Osteoblast (primary cell): ENCODE measurements at regions not wholly inside any gene's neighbourhood (a gene's known extent, or its start where the extent isn't known, plus 50 kb on each side); places are given as distances from the start of the nearest gene placed in this dataset.

ENCODE experiments used
- DNase-seq: peaks from one replicate; pipeline ENCODE4 v3.0.0; 2011; ENCODE audit warnings: low spot score, mixed read lengths; ENCODE audit not compliant: insufficient read length; ENCODE audit errors: missing footprints
- H2AFZ ChIP-seq: 2 replicates; pipeline ENCODE4 v1.6.0; 2011; ENCODE audit warnings: mild to moderate bottlenecking, low read length
- H3K27ac ChIP-seq: 2 replicates; pipeline ENCODE4 v1.5.1; 2011; ENCODE audit warnings: mild to moderate bottlenecking, low read depth, low read length, moderate library complexity
- H3K27me3 ChIP-seq: 2 replicates; pipeline ENCODE4 v1.6.0; 2012; ENCODE audit warnings: mild to moderate bottlenecking, control low read depth, inconsistent platforms, low read length, moderate library complexity; ENCODE audit not compliant: insufficient read depth
- H3K36me3 ChIP-seq: 2 replicates; pipeline ENCODE4 v1.5.1; 2011; ENCODE audit warnings: mild to moderate bottlenecking, low read length, control low read depth, moderate library complexity; ENCODE audit not compliant: insufficient read depth
- H3K4me1 ChIP-seq: 2 replicates; pipeline ENCODE4 v1.5.1; 2011; ENCODE audit warnings: mild to moderate bottlenecking, low read length, control low read depth, moderate library complexity; ENCODE audit not compliant: insufficient read depth
- H3K4me2 ChIP-seq: 2 replicates; pipeline ENCODE4 v1.6.0; 2011; ENCODE audit warnings: mild to moderate bottlenecking, low read length; ENCODE audit not compliant: insufficient read depth
- H3K4me3 ChIP-seq: fragments of 200-600 bp; sonication (generic); 3 replicates; pipeline ENCODE4 v1.5.1; 2012; ENCODE audit warnings: mild to moderate bottlenecking, low read length, inconsistent platforms; ENCODE audit not compliant: insufficient read depth
- H3K79me2 ChIP-seq: 2 replicates; pipeline ENCODE4 v1.6.0; 2012; ENCODE audit warnings: mild to moderate bottlenecking, low read length, control low read depth, inconsistent platforms; ENCODE audit not compliant: insufficient read depth
- H3K9me3 ChIP-seq: 2 replicates; pipeline ENCODE4 v1.5.1; 2011; ENCODE audit warnings: low read depth, low read length, control low read depth
- H4K20me1 ChIP-seq: 2 replicates; pipeline ENCODE4 v1.6.0; 2012; ENCODE audit warnings: mild to moderate bottlenecking, low read length, control low read depth; ENCODE audit not compliant: insufficient read depth
- TF ChIP-seq, protein P1 (sequence below): IDR thresholded peaks from 2 replicates; pipeline ENCODE4 v1.5.1; 2011; ENCODE audit warnings: mild to moderate bottlenecking, low read depth, low read length, moderate library complexity; ENCODE audit errors: extremely low read depth

DNA sequence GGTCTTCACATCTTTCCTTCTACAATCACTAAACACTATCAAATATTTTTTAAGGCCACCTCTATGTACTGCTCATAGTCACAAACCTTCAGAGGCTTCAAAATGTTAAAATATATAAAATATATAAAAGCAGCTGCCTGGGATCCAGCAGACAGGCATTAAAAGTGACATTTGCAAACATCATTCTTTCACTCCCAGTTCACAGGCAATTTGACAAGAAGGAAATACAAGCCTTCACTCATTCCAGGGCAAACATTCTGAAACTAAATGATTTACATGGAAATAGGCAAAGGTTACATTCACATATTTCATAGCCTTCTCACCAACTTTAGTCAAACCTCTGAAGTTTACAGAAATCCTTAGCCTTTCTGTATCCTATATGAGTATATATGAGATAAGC is 266.3 kb downstream of the TBL1XR1 start:
- Histone ChIP-seq H3K4me3 (no peak overlapping the region), H3K36me3 (no peaks in the 10 kb centered on the region), H3K27ac (no peak overlapping the region), H3K4me1 (no peaks in the 10 kb centered on the region), H3K27me3 (no peaks in the 10 kb centered on the region), H4K20me1 (no peaks in the 10 kb centered on the region), H3K9me3 (no peaks in the 10 kb centered on the region), H3K4me2 (no peak overlapping the region), H2AFZ (no peak overlapping the region), H3K79me2 (no peaks in the 10 kb centered on the region)
- TF ChIP-seq, protein P1, sequence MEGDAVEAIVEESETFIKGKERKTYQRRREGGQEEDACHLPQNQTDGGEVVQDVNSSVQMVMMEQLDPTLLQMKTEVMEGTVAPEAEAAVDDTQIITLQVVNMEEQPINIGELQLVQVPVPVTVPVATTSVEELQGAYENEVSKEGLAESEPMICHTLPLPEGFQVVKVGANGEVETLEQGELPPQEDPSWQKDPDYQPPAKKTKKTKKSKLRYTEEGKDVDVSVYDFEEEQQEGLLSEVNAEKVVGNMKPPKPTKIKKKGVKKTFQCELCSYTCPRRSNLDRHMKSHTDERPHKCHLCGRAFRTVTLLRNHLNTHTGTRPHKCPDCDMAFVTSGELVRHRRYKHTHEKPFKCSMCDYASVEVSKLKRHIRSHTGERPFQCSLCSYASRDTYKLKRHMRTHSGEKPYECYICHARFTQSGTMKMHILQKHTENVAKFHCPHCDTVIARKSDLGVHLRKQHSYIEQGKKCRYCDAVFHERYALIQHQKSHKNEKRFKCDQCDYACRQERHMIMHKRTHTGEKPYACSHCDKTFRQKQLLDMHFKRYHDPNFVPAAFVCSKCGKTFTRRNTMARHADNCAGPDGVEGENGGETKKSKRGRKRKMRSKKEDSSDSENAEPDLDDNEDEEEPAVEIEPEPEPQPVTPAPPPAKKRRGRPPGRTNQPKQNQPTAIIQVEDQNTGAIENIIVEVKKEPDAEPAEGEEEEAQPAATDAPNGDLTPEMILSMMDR = no peak
- no peak for DNase-seq

DNA sequence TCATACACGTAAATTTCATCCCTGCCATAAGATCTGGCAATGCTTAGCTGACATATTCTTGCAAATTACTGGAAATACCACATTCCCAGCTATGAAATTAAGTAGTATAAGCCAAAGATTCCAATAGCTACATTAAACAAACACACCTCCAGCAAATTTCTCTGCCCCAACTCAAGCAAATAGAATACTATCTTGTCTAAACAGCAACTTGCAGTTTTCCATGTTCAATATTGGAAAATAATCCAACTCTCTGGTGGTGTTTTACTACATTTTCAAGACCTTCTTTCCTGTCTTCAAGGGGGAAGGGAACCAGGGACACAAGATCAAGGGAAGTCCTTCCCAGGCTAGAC is 268.7 kb downstream of the TBL1XR1 start:
- Histone ChIP-seq H3K36me3 (no peaks in the 10 kb centered on the region), H2AFZ (no peak overlapping the region), H3K9me3 (no peaks in the 10 kb centered on the region), H4K20me1 (no peaks in the 10 kb centered on the region), H3K27ac (no peak overlapping the region), H3K27me3 (no peaks in the 10 kb centered on the region), H3K4me3 (no peak overlapping the region), H3K4me2 (no peak overlapping the region), H3K4me1 (no peaks in the 10 kb centered on the region), H3K79me2 (no peaks in the 10 kb centered on the region)
- TF ChIP-seq, protein P1 = no peak
- DNase-seq = no peak

DNA sequence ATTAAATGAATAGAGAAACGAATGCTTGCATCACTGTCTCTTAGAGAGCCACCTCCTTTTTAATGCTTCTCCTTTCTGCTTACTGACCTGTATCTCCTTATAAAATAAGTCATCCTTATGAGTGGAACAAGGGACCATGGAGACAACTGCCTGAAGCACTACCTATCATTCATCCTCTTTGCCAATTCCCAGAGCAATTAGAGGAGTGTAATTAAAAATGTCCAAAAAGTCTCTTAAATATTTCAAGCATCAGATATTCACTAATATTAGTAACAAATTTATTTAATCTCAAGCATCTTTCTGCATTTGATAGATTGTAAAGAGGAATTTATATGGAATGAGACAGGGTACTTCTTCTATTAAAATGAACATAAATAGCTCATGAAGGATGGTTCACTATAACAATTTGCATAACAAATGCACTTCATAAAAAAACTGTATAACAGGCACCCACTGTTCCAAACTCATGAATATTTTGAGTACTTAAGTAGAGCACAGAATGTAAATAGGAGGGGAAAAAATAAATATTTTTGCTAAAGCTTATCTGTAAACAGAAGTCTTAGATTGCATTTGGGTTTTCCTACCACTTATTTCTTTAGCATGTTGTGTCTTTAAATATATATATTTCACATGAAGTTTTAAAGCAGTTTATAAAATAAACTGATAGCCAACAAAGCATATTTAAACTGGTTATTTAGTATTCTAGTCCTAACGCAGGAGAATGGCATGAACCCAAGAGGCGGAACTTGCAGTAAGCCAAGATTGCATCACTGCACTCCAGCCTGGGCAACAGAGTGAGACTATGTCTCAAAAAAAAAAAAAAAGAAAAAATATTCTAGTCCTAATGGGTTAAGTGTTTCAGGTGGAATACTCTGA is 269.3 kb downstream of the TBL1XR1 start:
- no peaks in the 10 kb centered on the region for H4K20me1 ChIP-seq
- H2AFZ ChIP-seq = no peak overlapping the region
- no peaks in the 10 kb centered on the region for H3K9me3 ChIP-seq
- no peaks in the 10 kb centered on the region for H3K79me2 ChIP-seq
- no peaks in the 10 kb centered on the region for H3K27me3 ChIP-seq
- H3K36me3 ChIP-seq = no peaks in the 10 kb centered on the region
- TF ChIP-seq, protein P1 = no peak
- no peak overlapping the region for H3K27ac ChIP-seq
- H3K4me1 ChIP-seq = no peaks in the 10 kb centered on the region
- no peak overlapping the region for H3K4me3 ChIP-seq
- DNase-seq = no peak
- no peak overlapping the region for H3K4me2 ChIP-seq

DNA sequence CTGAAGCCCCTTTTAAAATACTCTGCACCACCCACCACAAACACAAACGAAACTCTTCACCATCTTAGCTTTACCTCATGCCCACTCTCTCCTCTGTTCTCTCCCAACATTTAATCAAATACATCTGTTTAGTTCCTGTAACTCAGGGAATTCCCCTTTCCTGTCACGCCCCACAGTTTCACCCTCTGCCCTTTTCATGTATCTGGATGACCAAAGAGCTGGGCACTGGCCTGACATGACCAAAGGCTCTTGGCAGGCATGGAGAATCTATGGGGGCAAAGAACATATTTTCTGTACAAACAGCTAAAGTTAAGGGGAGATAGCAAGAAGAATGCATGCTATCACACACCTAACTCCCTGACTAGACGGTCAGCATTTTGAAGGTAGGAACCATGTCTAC is 270.0 kb downstream of the TBL1XR1 start:
- DNase-seq = no peak
- Histone ChIP-seq H2AFZ (no peak overlapping the region), H3K36me3 (no peaks in the 10 kb centered on the region), H3K4me1 (no peaks in the 10 kb centered on the region), H3K9me3 (no peaks in the 10 kb centered on the region), H3K4me2 (no peak overlapping the region), H3K27ac (no peak overlapping the region), H3K4me3 (no peak overlapping the region), H3K79me2 (no peaks in the 10 kb centered on the region), H4K20me1 (no peaks in the 10 kb centered on the region), H3K27me3 (no peaks in the 10 kb centered on the region)
- TF ChIP-seq, protein P1 = no peak
